H54 (cell line): ENCODE measurements at regions not wholly inside any gene's neighbourhood (a gene's known extent, or its start where the extent isn't known, plus 50 kb on each side); places are given as distances from the start of the nearest gene placed in this dataset.

Experiments
- DNase-seq: peaks from one replicate; pipeline ENCODE4 v3.0.0; 2011; ENCODE audit warnings: low spot score, mixed read lengths; ENCODE audit not compliant: insufficient read length
- FAIRE-seq: peaks from 3 replicates; lab custom pipeline; 2011; peaks lifted over from hg19 to GRCh38; lab: Jason Lieb, UNC
- POLR2A ChIP-seq: IDR thresholded peaks from 2 replicates; pipeline ENCODE4 v1.6.1; 2011; ENCODE audit warnings: low read depth, mild to moderate bottlenecking, low read length

DNA sequence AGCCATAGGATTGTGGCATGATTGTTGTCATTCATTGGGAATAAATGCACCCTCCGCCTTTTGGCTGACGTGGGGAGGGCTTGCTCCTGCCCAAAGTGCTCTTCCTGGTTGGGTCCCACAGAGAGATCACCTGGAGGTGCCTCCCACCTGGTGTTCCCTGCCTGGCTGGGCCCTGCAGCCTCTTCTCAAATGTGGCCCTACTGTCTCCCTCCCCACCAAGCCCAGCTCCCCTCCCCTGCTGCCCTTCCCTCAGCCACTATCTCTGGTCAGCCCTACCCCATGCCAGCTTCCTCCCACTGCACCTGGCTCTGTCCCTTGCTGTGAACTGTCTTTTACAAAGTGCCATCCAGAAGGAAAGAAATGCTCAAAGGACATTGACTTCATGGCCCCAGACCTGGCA is 173.4 kb downstream of the GLI2 start:
- no peak for FAIRE-seq

DNA sequence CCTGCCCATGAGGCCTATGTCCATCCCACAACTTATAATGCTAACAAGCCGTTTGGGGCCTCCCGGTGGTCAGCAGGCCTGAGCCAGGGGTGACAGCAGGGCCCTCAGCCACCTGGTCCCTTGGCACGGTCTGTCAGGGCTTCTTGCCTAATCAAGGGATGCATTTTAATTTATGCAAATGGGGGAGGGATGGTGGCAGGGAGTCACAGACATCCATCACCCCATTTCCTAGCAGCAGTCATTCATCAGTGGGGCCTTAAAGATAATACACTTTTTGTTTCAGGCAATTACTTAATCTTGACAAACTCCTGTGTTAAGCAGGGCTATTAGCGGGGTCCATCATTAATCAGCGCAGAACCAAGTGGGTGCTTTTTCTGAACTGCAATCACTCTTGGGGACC is 174.5 kb downstream of the GLI2 start:
- DNase-seq (no peak), FAIRE-seq (no peak)
- no peak for TF ChIP-seq POLR2A

More for the DNA sequence above, 173.4 kb downstream of the GLI2 start:
- no peak for TF ChIP-seq POLR2A
- DNase-seq = no peak

DNA sequence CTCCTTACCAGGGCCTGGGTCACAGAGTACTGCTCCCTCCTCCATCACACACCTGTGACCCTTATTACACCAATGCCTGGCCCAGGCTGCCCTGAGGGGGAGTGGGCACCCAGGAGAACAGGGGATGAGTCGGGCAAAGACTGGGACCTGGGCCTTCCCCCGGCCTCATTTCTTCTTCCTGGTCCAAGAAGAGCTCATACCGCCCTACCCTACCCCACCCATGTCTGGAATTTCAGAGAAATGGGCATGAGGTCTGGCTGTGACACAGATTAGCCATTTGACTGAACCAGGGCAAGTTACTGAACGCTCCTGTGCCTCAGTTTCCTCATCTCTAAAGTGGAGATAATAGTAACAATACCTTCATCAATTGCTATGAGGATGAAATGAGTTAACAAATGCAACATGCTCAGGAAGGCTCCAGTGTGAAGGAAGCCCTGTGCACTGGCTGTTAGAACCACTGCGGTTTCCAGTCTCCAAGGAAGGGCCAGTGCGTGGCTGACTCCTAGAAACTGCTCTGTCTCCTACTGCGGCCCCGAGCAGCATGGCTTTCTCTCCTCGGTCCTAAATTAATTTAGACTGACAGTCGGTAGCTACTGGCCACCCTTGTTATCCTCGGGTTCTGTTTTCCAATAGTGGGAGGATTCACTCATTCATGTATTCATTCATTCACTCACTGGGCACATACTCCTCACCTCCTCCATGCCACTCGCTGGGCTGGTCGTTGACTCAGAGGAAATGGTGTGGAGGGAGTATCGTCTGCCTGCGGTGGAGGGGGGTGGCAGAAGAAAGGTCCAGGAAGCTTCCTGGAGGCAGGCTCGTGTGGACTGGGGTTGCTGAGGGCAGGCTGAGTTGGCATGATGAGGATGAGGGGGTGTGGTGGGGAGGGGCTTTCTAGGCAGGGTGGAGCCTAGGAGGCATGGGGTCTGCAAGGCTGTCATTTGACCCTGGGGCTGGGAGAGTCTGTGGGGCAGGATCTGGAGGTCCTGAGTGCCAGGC is 175.6 kb downstream of the GLI2 start:
- TF ChIP-seq POLR2A = no peak
- FAIRE-seq (peak; percentile 64), DNase-seq (peak; percentile 84)

- FAIRE-seq (no peak), DNase-seq (no peak)
- TF ChIP-seq POLR2A = no peak
These were observed 176.7 kb downstream of the GLI2 start for GRCh38 chr2:120912101-120912985.

- DNase-seq (no peak), FAIRE-seq (no peak)
- TF ChIP-seq POLR2A = no peak
These were observed 178.5 kb downstream of the GLI2 start for GRCh38 chr2:120913972-120914838.

- no peak for TF ChIP-seq POLR2A
- DNase-seq (peak; percentile 88), FAIRE-seq (no peak)
These were observed 179.3 kb downstream of the GLI2 start for GRCh38 chr2:120914839-120915521.

DNA sequence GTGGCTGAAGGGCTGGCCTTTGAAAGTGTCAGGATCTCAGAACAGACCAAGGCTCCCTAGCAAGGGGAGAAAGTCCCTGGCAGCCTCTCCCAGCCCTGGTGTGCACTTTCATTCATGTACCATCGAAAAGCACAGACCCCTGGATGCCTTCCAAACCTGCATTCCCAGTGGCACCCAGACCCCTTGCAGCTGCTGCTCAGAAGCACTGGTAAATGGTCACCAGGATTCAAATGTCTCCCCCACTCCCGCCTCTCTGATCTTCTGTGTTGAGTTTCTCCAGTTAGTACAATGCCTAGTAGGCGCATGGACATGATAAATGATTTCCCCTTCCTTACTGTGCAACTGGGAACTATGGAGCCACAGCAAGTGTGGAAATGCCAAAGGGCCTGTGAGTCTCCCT is 180.0 kb downstream of the GLI2 start:
- FAIRE-seq (no peak), DNase-seq (no peak)
- TF ChIP-seq POLR2A = no peak

DNA sequence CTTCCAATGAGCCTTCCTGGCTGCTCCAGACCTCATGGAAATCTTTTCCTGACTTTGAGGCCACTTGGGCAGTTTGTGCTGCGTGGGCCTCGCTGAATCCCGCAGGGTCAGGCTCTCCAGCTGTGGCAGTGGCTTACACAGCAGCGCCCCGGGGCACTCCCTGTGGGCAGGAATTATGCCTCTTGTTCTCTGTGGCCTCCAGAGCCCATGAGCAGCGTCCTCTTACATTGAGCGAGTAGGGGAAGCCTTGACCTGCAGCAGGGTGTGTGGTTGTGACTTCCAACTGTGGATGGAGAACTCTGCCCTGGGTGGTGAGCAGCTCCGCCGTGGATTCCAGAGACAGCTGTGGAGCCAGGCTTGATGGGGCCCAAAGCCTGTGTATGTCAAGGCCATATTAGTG is 180.8 kb downstream of the GLI2 start:
- FAIRE-seq (no peak), DNase-seq (no peak)
- TF ChIP-seq POLR2A = no peak

GRCh38 chr2:120917886-120918285 is 182.2 kb downstream of the GLI2 start:
- DNase-seq (no peak), FAIRE-seq (no peak)
- no peak for TF ChIP-seq POLR2A

DNA sequence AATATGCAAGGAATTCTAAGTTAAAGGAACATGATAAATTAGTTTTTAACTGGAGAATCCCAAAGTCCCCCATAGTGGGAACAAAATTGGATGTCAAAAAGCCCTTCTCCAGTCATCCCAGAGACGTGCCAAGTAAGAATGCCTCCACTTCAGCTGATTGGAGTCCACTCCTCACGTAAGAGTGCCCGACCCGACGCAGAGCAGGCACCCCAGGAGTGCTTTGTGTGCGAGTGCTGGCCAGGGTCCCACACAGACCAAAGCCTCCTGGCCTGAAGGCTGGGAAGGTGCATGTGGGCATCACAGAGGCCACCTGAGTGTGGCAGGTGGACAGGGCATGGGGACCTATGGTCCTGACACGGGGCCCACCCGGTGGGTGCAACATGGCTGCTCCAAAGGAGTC is 183.5 kb downstream of the GLI2 start:
- no peak for TF ChIP-seq POLR2A
- FAIRE-seq (no peak), DNase-seq (no peak)

- DNase-seq (peak; percentile 77), FAIRE-seq (no peak)
- no peak for TF ChIP-seq POLR2A
These were observed 184.2 kb downstream of the GLI2 start for GRCh38 chr2:120919771-120920453.
